DMS114 treated with DMSO at 0.1 percent for 48 hours (cell line): ENCODE measurements at regions not wholly inside any gene's neighbourhood (a gene's known extent, or its start where the extent isn't known, plus 50 kb on each side); places are given as distances from the start of the nearest gene placed in this dataset.
"Not testable (repeated sequence)": the region's sequence is repeated elsewhere in the genome, so short reads cannot be mapped to it uniquely, and the experiment has no call there.

Experiments used
- DNase-seq: peaks from one replicate; lab custom pipeline; 2025; ENCODE audit not compliant: unreplicated experiment; lab: John Stamatoyannopoulos, UW

DNA sequence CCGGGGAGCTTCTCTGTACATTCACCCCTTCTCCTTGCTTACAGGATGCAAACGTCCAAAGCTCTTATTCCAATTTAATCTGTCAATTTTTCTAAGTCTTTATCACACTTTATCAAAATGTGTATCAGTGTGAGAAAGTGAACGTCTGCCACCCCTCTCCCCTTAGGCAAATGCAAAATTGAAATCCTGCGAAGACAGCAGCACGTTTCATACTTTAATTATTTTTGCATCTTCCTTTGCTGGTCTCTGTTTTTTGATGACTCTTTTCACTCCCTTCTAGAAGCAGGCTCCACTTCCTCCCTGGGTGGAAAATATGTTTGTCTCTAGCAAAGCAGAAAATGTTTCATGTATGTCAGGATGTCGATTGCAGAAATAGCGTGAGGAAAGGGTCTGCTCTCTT lies 576.5 kb upstream of the BRINP1 start:
- no peak for DNase-seq

DNA sequence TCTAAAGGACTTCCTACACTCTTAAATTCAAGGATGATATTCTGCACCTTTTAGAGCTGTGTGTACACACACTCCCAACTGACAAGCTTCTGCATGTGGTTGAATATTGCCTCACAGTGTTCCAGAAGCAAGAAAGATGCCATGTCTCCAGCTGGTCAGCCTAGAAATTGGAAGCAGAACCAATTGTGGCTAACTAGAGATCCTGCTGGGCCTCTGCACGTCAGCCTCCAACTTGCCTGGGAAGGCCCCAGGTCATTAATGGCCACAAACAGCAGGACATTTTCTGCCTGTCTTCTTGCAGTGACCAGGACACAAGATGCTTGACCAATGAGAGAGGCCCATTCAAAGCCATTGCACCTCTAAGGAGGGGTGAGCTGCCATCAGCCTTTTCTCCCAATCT lies 571.9 kb upstream of the BRINP1 start:
- DNase-seq, result no peak

DNA sequence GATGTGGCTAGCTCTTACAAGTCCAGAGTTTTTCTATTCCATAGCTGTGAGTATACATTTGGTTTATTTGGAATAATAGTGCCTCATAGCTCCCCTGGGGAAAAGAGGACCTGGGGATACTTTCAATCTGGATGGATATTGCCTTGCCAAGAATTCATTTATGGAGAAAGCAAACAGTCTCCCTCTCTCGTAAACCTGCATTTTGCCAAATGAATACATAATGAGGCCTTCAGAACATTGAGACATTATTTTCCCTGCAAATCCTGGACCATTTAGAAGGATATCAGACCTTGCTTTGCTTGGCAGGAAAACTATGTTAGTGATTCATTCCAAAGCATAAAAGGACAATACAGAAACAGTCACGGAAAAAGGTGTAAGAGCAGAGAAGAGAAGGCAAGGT lies 569.6 kb upstream of the BRINP1 start:
- no peak for DNase-seq

DNA sequence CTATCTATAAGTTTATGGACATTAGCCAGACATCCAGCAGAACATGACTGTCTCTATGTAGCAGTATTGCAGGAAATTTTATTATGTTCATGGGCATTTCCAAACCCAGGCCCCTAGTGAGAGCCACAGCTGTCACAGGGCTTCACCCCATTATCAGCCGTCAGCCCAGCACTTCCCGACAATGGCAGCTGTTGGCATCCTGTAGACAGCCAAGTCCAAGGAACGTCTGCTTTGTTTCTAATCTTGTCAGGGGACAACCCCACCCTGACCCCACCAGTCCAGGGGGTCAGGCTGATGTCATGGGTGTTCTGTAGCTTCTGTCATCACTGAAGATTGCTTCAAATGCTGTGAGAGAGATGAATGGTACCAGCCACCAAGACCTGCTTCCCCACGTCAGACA lies 565.3 kb upstream of the BRINP1 start:
- DNase-seq, result no peak

DNA sequence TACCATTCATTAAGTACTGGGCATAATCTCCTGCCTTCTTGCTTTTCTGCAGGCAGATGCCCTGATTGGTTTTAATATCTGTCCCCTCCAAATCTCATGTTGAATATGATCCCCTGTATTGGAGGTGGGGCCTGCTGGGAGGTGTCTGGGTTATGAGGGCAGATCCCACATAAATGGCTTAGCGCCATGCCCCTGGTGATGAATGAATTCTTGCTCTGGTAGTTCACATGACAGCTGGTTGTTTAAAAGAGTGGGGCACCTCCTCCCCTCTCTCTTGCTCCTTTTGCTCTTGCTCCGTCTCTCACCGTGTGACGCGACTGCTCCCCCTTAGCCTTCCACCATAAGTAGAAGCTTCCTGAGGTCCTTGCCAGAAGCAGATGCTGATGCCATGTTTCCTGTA lies 564.0 kb upstream of the BRINP1 start:
- no peak for DNase-seq

DNA sequence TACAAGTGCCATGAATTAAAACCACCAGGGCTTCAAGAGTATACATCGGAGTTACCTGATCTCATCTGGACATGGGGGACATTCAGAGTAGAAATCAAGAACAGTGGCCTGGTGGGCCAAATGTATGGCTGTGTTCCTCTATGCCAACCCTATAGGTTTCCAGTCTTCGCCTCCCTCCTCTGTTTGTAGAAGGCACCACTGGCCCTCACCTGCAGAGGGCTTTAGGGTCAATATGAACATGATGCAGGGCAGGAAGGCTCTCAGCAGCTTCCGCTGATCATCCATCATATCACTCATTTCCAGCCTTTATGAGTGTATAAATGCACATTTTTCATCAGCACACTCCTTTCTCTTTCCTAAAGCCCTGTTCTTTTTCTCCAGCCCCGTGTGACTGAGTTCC lies 555.5 kb upstream of the BRINP1 start:
- no peak for DNase-seq

DNA sequence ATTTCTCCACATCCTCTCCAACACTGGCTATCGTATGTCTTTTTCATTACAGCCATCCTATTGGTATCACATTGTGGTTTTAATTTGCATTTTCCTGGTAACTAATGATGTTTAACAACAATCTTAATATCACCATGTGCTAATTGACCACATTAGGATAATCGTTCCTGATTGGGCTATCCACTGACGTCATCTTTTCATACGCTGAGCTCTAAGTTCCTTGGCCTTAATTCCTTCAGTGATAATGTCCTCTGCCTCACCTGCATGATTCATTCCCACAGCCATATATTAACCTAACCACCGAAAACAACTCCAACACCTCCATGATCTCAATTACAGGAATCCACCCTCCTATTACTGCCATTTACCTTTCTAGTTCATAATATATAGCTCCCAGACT lies 547.9 kb upstream of the BRINP1 start:
- DNase-seq, result no peak

DNA sequence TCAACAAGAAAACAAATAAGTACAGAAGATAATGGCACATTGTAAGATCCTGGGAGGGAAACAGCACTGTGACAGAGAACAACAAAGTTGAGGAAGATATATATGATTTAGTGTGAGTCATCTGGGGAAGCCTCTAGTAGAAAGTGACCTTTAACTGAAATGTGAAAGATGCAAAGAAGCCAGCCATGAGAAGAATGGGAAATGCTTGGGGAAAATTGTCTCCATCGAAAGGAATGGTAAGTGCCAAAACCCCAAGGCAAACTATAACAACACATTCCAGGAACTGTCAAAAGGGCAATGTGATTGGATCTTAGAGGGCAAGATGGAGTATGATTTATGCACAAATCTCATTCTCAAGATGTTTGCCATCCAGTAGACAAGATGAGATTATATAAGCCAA lies 537.8 kb upstream of the BRINP1 start:
- no peak for DNase-seq

DNA sequence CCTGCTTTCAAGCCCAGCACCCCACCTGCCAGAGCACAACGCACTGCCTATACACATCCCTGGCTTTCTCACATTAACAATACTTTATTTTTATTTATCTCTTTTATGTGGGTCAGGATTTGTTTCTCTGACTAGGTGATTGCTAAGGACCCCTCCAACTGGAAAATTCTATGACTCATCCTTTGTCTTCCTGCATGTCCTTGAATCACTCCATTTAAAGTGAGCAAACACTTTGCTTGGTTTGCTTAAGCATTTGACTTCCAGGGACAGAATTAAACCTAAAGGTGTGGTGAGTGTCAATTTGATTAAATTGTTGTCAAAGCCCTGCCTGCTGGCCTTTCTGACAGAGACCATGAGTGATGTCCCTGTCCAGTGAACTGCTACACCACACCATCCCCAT lies 536.5 kb upstream of the BRINP1 start:
- DNase-seq, result no peak

DNA sequence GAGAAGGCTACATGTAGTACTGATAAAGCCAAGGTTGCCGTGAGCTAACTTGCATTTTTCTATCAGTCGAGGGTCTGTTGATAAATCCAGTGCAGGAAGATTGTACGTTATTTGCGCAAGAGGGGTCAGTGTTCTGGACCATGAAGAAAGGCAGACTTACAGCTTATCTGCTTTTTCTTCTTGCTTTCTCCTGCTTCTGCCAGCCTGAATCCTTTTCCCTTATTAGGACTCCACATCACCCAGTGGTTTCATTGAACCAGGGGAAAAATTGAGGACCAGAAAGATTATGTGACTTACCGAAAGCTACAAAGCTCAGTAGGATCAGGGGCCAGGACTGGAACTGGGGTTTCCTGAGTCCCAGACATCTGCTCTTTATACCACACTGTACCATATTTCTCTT lies 534.6 kb upstream of the BRINP1 start:
- DNase-seq, result no peak

DNA sequence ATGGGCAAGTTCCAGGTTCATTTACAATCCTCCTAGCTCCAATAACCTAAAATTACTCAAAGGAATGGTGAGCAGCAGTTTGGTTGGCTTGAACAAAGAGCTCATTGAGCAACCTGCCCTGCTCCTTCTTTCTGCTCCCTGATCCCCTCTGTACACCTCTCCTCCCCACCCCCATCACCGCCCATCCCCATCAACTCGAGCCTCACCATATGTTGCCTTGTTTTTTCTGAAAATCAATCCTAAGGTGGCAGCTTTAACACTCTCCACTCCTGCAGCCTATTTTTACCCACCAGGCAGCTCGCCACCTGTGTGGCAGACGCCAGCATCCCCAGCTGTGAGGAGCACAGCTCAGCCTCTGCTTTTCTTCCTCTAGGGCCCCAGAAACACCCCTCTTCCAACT lies 533.4 kb upstream of the BRINP1 start:
- no peak for DNase-seq

DNA sequence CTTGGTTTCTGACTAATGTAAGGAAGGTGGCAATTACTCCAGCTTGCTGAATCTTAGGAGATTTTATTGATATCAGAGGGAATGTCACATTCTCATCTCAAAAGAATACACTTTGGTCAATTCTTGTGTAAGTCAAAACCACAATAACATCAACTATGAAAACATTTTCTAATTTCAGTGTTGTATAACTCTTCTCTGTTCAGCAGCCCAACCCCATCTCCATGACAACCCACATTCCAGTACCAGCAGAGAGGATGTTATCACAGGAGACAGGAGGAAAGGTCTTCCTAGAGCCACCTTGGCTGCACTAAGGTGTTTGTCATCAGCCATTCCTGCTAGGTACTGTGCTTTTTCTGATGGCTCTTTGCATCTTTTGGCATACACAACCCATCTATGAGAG lies 529.1 kb upstream of the BRINP1 start:
- DNase-seq, result no peak

DNA sequence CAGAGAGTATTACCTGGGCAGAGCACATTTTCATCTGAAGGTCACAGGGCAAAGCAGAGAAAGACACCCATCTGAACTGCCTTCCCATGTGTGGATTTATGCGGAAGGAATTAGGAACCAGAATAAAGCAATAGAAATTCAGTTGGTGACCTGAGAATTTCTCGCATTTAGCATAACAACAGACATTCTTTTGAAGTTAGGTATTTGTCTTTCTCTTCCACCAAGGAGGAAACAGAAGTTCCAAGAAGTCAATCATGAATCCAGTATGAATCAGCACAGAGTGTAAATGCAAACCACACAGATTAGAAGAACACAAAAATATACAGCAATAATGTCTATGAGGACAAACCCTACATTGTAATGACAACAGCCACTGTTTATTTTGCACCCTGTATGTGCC lies 515.2 kb upstream of the BRINP1 start:
- no peak for DNase-seq

DNA sequence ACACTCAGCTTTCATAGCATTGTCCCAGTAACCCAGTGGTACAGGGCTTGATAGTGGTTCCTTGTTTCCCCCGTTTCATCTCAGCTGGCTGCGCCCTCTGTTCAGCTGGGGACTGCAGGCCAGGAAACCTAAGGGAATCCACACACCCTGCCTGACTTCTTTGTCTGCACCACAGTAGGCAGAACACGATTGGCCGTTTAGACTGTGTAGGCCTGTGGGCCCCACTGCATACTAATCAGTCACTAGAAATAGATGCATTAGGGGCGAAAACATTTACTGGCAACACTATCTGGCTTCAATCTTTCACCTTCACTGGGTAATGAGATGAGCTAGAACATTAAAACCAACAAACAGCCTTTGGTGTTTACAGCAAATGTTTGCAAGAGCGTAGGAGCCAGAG lies 512.7 kb upstream of the BRINP1 start:
- DNase-seq, result no peak

DNA sequence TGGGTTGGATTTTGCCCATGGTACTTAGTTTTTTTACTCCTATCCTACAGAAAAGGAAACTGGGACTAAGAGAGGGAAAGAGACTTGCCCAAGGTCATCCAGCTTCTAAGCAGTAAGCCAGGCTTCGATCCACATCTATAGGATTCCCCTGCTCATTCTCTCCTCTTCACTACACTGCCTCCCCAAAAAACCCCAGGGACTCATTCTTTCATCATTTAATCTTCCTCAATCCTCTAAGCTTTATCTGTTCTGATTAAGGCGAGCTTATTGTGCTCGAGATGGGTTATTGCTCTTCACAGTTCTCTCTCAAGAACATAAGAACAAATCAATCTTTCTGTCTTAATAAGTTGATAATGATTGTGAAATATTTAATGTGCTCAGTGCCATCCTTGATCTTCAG lies 511.1 kb upstream of the BRINP1 start:
- no peak for DNase-seq

DNA sequence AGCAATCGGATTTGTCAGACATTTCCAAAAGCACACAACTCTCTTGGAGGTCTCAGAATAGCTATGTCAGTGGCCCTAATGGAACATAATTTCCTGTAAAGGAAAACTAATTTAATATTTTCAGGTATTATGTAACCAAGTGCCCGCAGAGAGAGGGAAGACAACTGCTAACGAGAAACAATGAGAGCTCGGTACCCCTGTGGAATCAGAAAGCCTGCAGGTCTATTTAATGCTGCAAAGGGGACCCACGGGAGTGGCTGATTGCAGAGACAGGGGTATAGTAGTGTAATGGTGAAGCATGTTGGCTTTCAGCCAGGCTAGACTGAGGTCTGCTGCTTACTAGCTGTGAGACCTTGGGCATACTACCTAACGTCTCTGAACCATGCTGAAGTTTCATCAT lies 508.1 kb upstream of the BRINP1 start:
- DNase-seq, result no peak

DNA sequence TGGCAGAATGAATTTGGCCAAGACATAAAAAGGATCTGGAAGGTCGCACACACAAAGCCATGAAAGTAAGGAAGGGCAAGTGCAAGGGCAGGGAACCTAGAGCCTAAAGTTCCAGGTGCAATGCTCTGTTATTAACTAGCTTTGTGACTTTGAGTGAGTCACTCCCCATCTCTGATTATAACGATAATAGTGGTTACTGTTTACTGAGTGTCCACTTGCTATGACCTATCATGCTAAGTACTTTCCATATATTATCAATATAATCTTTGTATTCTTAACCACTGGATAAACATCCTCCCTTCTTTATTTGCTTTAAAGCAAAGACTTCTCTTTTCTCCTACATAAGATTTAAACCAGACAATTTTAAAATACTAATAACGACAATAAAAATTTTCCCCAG lies 504.6 kb upstream of the BRINP1 start:
- DNase-seq, result no peak

DNA sequence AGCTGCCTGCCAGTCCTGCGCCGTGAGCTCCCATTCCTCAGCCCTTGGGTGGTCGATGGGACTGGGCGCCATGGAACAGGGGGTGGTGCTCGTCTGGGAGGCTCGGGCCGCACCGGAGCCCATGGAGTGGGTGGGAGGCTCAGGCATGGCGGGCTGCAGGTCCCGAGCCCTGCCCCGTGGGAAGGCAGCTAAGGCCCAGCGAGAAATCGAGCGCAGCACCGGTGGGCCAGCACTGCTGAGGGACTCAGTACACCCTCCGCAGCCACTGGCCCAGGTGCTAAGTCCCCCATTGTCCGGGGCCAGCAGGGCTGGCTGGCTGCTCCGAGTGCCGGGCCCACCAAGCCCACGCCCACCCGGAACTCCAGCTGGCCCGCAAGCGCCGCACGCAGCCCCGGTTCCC lies 501.0 kb upstream of the BRINP1 start:
- not testable (repeated sequence) for DNase-seq

DNA sequence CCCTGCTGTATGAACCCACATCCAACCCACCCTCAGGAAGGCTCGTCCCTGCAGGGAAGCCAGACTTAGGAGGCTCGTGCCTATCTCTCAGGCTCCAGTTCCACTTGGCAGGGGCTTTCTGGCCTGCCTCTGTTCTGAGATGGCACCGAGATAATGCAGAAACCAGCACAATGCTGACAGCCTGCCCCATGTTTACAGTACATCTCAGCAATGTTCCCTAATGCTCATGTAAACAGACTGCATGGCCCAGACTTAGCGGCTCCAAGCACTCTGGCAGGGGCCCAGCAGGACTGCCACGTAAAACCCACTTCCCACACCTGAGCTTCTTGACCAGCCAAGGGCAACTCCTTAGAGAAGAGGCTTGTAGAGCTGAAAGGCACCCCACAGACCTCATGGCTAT lies 499.5 kb upstream of the BRINP1 start:
- no peak for DNase-seq

DNA sequence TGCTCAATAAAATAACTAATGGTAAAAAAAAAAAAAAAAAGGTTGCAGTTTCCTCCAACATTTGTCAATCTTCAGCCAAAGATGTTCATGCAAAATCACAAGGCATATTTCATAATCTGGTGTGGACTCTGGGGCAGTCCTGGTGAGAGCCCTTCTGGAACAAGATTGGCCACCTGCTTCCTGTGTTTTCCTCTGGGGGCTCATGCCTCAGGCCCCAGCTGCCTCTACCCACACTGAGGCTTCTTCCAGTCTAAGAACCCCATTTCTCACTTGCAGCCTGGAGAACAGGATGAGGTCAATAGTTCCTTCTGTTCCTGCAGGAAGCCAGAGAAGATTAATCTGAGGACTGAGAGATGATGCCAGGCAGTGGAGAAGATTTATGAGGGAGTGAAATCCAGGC lies 492.6 kb upstream of the BRINP1 start:
- DNase-seq, result no peak

DNA sequence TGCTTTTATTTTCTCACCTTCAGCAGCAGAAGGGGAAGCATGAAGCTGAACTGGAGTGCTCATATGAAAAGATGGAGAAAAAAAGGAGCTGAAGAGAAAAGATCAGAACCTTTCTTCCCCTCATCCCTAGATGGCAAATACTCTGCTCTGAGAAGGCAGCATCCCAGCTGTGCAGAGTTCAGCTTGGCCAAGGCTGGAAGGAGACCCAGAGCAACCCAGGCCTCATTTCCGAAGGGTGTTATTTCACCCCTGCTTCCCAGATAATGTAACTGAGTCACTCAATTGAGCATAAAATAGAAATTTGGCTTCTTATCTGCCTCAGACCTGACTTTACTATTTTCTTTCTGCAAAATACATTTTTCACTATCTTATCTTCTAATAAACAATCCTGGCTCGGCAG lies 489.9 kb upstream of the BRINP1 start:
- no peak for DNase-seq

DNA sequence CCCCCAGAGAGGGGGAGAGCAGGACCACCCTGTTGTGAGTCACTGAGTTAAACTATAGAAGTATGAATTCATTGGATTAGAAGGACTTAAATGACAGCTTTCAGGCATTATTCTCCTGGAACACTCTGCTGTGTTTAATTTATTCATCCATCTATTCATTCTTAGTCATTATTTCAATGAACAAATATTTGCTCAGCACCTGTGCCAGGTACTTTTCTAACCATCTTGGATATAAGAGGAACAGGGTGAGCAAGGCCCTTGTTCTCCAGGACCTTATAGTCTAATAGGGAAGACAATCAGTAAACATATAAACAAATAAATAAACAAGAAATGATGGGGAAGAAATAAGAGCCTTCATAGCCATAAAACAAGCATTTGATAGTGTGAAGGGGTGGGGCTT lies 483.9 kb upstream of the BRINP1 start:
- no peak for DNase-seq

DNA sequence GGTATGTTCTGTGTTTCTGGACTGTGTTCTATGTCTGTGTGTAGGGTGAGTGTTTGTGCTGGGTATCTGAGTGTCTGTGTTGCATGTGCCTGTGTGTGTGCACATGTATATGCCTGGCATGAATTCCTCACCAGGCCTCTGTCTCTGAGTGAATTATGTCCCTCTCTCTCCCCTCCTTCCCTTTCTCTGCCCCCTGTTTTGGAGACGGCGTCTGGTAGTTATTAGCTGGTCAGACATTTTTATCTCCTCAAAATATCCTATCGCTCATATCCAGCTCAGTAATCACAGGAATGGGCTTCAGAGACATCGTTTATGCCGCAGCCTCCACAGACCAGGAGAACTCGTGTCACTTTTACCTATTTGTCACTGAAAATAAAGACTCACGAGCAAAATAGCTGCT lies 483.2 kb upstream of the BRINP1 start:
- no peak for DNase-seq

DNA sequence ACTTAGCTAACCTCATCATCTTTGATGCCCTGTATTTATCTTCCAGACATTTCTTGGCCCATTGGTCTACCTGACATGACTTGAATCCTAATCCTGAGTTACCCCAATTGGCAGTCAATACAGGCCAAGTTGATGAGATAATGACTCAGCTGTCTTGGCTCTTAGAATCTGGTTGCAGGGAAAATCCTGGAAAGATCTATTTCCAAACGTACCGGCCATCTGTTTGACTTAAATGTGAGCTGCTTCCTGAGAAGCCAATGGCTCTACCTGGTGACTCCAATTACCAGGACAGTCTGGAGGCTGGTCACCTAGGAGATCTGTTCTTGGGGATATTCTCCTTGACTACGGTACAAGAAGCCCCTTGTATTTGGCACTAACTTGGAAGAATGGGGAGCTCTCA lies 475.2 kb upstream of the BRINP1 start:
- no peak for DNase-seq
